ENCODE measurements at regions not wholly inside any gene's neighbourhood (a gene's known extent, or its start where the extent isn't known, plus 50 kb on each side); places are given as distances from the start of the nearest gene placed in this dataset.

DNA sequence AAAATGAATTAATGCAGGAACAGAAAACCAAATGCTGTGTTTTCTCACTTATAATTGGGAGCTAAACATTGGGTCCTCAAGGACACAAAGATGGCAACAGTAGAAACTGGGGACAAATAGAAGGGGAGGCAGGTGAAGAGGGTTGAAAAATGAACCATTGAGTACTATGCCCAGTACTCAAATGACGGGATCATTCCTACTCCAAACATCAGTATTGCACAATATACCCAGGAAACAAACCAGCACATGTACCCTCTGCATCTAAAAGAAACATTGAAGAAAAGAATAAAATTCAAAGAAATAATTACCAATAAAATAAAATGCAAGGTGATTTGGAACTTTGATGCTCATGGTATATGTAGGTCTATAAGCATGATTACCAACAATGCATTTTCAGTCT is 110.8 kb downstream of the LMO3 start:
- no peak for TF ChIP-seq ZBTB7A (IDR thresholded peaks at IDR 0.05; ENCODE audit: low read depth)
- no peak for TF ChIP-seq NFIC (IDR thresholded peaks at IDR 0.05)
- no peak for TF ChIP-seq EP300 (IDR thresholded peaks at IDR 0.05; ENCODE audit: borderline replicate concordance)
- TF ChIP-seq TAF1 (IDR thresholded peaks at IDR 0.05; ENCODE audit: low read depth), result no peak
- no peak for TF ChIP-seq TEAD4 (IDR thresholded peaks at IDR 0.05)
- no peak for TF ChIP-seq EGR1 (IDR thresholded peaks at IDR 0.05)
- no peak for TF ChIP-seq MAX (IDR thresholded peaks at IDR 0.05)
- no peak for TF ChIP-seq FOXM1 (IDR thresholded peaks at IDR 0.05; ENCODE audit: borderline replicate concordance, low read depth)

Measured in Ishikawa (cell line).